ENCODE measurements at regions not wholly inside any gene's neighbourhood (a gene's known extent, or its start where the extent isn't known, plus 50 kb on each side); places are given as distances from the start of the nearest gene placed in this dataset.
"Not testable (repeated sequence)": the region's sequence is repeated elsewhere in the genome, so short reads cannot be mapped to it uniquely, and the experiment has no call there.

DNA sequence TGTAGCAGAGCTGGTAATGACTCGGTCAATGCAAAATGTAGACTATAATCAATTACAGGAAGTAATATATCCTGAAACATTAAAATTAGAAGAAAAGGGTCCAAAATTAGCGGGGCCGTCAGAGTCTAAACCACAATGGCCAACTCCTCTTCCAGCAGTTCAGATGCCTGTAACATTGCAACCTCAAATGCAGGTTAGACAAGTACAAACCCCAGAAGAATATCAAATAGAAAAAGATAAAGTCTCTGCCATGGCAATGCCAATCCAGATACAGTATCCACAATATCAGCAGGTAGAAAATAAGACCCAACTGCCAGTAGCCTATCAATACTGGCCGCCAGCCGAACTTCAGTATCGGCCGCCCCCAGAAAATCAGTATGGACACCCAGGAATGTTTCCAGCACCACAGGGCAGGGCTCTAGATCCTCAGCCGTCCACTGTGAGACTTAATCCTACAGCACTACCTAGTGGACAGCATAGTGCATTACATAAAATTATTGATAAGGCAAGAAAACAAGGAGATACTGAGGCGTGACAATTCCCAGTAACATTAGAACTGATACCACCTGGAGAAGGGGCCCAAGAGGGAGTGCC, 158.4 kb downstream of the GPX5 start:
- Histone ChIP-seq H3K9me3 (ENCODE audit: control insufficient read depth, low read depth, low read length) (no peaks in the 10 kb centered on the region), H3K27ac (ENCODE audit: low read length) (no peak overlapping the region), H3K27me3 (ENCODE audit: control insufficient read depth, insufficient read depth, low read length) (peaks cover 53% of the 10 kb centered on the region), H3K36me3 (ENCODE audit: control insufficient read depth, insufficient read depth, low read length) (no peaks in the 10 kb centered on the region), H3K4me1 (ENCODE audit: control insufficient read depth, insufficient read depth, low read length) (no peaks in the 10 kb centered on the region), H3K4me3 (ENCODE audit: low read length) (no peak overlapping the region)
- DNase-seq, result peak in 1 of 2 donors; percentile 12
- no CpG with 5 or more reads among the region's 9 CpGs for WGBS (ENCODE audit: insufficient coverage, low lambda C conversion rate)

DNA sequence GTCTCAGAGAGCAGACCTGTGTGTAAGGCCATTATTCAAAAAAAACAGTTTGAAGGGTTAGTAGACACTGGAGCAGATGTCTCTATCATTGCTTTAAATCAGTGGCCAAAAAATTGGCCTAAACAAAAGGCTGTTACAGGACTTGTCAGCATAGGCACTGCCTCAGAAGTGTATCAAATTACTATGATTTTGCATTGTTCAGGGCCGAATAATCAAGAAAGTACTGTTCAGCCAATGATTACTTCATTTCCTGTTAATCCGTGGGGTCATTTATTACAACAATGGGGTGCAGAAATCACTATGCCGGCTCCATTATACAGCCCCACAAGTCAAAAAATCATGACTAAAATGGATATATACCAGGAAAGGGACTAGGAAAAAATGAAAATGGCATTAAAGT, 160.3 kb downstream of the GPX5 start:
- WGBS (ENCODE audit: insufficient coverage, low lambda C conversion rate), result 60% methylated on average over 2 of the region's 3 CpGs
- not testable (repeated sequence) for H3K9me3 ChIP-seq (ENCODE audit: control insufficient read depth, low read depth, low read length); DNase-seq; H3K36me3 ChIP-seq (ENCODE audit: control insufficient read depth, insufficient read depth, low read length); H3K4me3 ChIP-seq (ENCODE audit: low read length); H3K4me1 ChIP-seq (ENCODE audit: control insufficient read depth, insufficient read depth, low read length); H3K27ac ChIP-seq (ENCODE audit: low read length)
- peaks cover 59% of the 10 kb centered on the region for H3K27me3 ChIP-seq (ENCODE audit: control insufficient read depth, insufficient read depth, low read length)

DNA sequence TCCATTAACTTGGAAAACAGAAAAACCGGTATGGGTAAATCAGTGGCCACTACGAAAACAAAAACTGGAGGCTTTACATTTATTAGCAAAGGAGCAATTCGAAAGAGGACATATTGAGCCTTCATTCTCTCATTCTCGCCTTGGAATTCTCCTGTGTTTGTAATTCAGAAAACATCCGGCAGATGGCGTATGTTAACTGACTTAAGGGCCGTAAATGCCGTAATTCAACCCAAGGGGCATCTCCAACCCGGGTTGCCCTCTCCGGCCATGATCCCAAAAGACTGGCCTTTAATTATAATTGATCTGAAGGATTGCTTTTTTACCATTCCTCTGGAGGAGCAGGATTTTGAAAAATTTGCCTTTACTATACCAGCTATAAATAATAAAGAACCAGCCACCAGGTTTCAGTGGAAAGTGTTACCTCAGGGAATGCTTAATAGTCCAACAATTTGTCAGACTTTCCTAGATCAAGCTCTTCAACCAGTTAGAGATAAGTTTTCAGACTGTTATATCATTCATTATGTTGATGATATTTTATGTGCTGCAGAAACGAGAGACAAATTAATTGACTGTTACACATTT, 160.9 kb downstream of the GPX5 start:
- H3K4me3 ChIP-seq (ENCODE audit: low read length); H3K36me3 ChIP-seq (ENCODE audit: control insufficient read depth, insufficient read depth, low read length); H3K4me1 ChIP-seq (ENCODE audit: control insufficient read depth, insufficient read depth, low read length); H3K27ac ChIP-seq (ENCODE audit: low read length); H3K9me3 ChIP-seq (ENCODE audit: control insufficient read depth, low read depth, low read length): not testable (repeated sequence)
- peaks cover 59% of the 10 kb centered on the region for H3K27me3 ChIP-seq (ENCODE audit: control insufficient read depth, insufficient read depth, low read length)
- WGBS (ENCODE audit: insufficient coverage, low lambda C conversion rate), result no CpG with 5 or more reads among the region's 11 CpGs
- DNase-seq, result peak; percentile 26 to 39

GRCh38 chr6:28687309-28687981, 161.8 kb downstream of the GPX5 start:
- H3K9me3 ChIP-seq (ENCODE audit: control insufficient read depth, low read depth, low read length); H3K4me1 ChIP-seq (ENCODE audit: control insufficient read depth, insufficient read depth, low read length); H3K27ac ChIP-seq (ENCODE audit: low read length); H3K4me3 ChIP-seq (ENCODE audit: low read length); DNase-seq; H3K36me3 ChIP-seq (ENCODE audit: control insufficient read depth, insufficient read depth, low read length): not testable (repeated sequence)
- H3K27me3 ChIP-seq (ENCODE audit: control insufficient read depth, insufficient read depth, low read length), result peaks cover 59% of the 10 kb centered on the region
- 33% methylated on average over 2 of the region's 7 CpGs for WGBS (ENCODE audit: insufficient coverage, low lambda C conversion rate)

- H3K36me3 ChIP-seq (ENCODE audit: control insufficient read depth, insufficient read depth, low read length), result not testable (repeated sequence)
Measured at GRCh38 chr6:28691991-28692390, 166.3 kb downstream of the GPX5 start.

GRCh38 chr6:28693033-28693750, 167.5 kb downstream of the GPX5 start:
- no peaks in the 10 kb centered on the region for H3K4me1 ChIP-seq (ENCODE audit: control insufficient read depth, insufficient read depth, low read length)
- no peak for DNase-seq
- 80% methylated on average over 7 of the region's 23 CpGs for WGBS (ENCODE audit: insufficient coverage, low lambda C conversion rate)
- no peak overlapping the region for H3K27ac ChIP-seq (ENCODE audit: low read length)
- H3K36me3 ChIP-seq (ENCODE audit: control insufficient read depth, insufficient read depth, low read length), result no peaks in the 10 kb centered on the region
- peaks cover 81% of the 10 kb centered on the region for H3K27me3 ChIP-seq (ENCODE audit: control insufficient read depth, insufficient read depth, low read length)
- no peak overlapping the region for H3K4me3 ChIP-seq (ENCODE audit: low read length)
- H3K9me3 ChIP-seq (ENCODE audit: control insufficient read depth, low read depth, low read length), result no peaks in the 10 kb centered on the region

More at GRCh38 chr6:28691991-28692390, 166.3 kb downstream of the GPX5 start:
- H3K4me1 ChIP-seq (ENCODE audit: control insufficient read depth, insufficient read depth, low read length); DNase-seq; H3K4me3 ChIP-seq (ENCODE audit: low read length); H3K27ac ChIP-seq (ENCODE audit: low read length); H3K9me3 ChIP-seq (ENCODE audit: control insufficient read depth, low read depth, low read length): not testable (repeated sequence)
- peaks cover 81% of the 10 kb centered on the region for H3K27me3 ChIP-seq (ENCODE audit: control insufficient read depth, insufficient read depth, low read length)
- WGBS (ENCODE audit: insufficient coverage, low lambda C conversion rate), result no CpG with 5 or more reads among the region's 4 CpGs

DNA sequence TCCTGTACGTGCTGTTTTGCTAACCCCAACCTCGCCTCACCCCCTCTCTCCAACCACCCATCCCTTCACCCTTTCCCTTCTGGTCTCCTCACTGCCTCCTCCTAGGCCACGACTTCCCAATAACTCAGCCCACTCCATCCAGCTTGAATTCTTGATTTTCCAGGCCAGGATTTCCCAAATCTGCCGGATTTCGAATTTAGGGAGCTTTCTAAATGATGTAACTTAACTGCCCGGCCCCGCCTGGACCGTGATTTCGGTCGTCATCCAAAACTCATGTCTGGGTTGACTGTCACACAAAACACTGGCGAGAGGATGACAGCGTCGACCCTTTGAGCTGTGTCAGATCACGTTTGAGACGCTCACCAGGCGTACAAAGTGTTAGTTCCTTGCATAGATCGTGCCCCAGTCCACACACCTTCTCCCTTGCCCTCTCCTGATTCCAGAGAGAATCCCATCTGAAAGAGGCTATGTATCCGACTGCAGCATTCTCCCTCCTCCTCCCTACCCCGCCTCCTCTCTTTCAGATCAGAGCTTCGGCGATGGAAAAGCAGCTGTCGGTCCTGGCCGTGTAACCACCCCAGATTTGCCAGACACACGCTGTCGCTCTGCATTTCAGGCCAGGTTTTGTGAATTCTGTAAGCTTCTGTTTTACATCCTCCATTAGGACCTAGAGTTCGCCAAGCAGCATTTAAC, 168.2 kb downstream of the GPX5 start:
- no peak for DNase-seq
- Histone ChIP-seq H3K36me3 (ENCODE audit: control insufficient read depth, insufficient read depth, low read length) (no peaks in the 10 kb centered on the region), H3K27ac (ENCODE audit: low read length) (no peak overlapping the region), H3K27me3 (ENCODE audit: control insufficient read depth, insufficient read depth, low read length) (peaks cover 76% of the 10 kb centered on the region), H3K4me1 (ENCODE audit: control insufficient read depth, insufficient read depth, low read length) (no peaks in the 10 kb centered on the region), H3K9me3 (ENCODE audit: control insufficient read depth, low read depth, low read length) (no peaks in the 10 kb centered on the region), H3K4me3 (ENCODE audit: low read length) (no peak overlapping the region)
- WGBS (ENCODE audit: insufficient coverage, low lambda C conversion rate), result no CpG with 5 or more reads among the region's 26 CpGs

GRCh38 chr6:28695715-28696114, 170.0 kb downstream of the GPX5 start:
- Histone ChIP-seq H3K4me1 (ENCODE audit: control insufficient read depth, insufficient read depth, low read length) (no peaks in the 10 kb centered on the region), H3K27me3 (ENCODE audit: control insufficient read depth, insufficient read depth, low read length) (peaks cover 74% of the 10 kb centered on the region), H3K4me3 (ENCODE audit: low read length) (no peak overlapping the region), H3K9me3 (ENCODE audit: control insufficient read depth, low read depth, low read length) (no peaks in the 10 kb centered on the region), H3K27ac (ENCODE audit: low read length) (no peak overlapping the region), H3K36me3 (ENCODE audit: control insufficient read depth, insufficient read depth, low read length) (no peaks in the 10 kb centered on the region)
- no CpG with 5 or more reads among the region's 11 CpGs for WGBS (ENCODE audit: insufficient coverage, low lambda C conversion rate)
- no peak for DNase-seq

- H3K4me1 ChIP-seq (ENCODE audit: control insufficient read depth, insufficient read depth, low read length), result no peaks in the 10 kb centered on the region
- no peaks in the 10 kb centered on the region for H3K36me3 ChIP-seq (ENCODE audit: control insufficient read depth, insufficient read depth, low read length)
- H3K4me3 ChIP-seq (ENCODE audit: low read length), result no peak overlapping the region
- no peak overlapping the region for H3K27ac ChIP-seq (ENCODE audit: low read length)
- DNase-seq, result no peak
- no peaks in the 10 kb centered on the region for H3K9me3 ChIP-seq (ENCODE audit: control insufficient read depth, low read depth, low read length)
- WGBS (ENCODE audit: insufficient coverage, low lambda C conversion rate), result no CpG with 5 or more reads among the region's 14 CpGs
- H3K27me3 ChIP-seq (ENCODE audit: control insufficient read depth, insufficient read depth, low read length), result peaks cover 74% of the 10 kb centered on the region
Measured at GRCh38 chr6:28696167-28696566, 170.5 kb downstream of the GPX5 start.

GRCh38 chr6:28696682-28697081, 171.0 kb downstream of the GPX5 start:
- Histone ChIP-seq H3K27me3 (ENCODE audit: control insufficient read depth, insufficient read depth, low read length) (peaks cover 72% of the 10 kb centered on the region), H3K27ac (ENCODE audit: low read length) (no peak overlapping the region), H3K36me3 (ENCODE audit: control insufficient read depth, insufficient read depth, low read length) (no peaks in the 10 kb centered on the region), H3K4me1 (ENCODE audit: control insufficient read depth, insufficient read depth, low read length) (no peaks in the 10 kb centered on the region), H3K9me3 (ENCODE audit: control insufficient read depth, low read depth, low read length) (no peaks in the 10 kb centered on the region), H3K4me3 (ENCODE audit: low read length) (no peak overlapping the region)
- WGBS (ENCODE audit: insufficient coverage, low lambda C conversion rate), result 49% methylated on average over 3 of the region's 9 CpGs
- DNase-seq, result no peak
